HepG2 (cell line): ENCODE measurements at regions not wholly inside any gene's neighbourhood (a gene's known extent, or its start where the extent isn't known, plus 50 kb on each side); places are given as distances from the start of the nearest gene placed in this dataset.

Source experiments
- ATAC-seq: fragments of 200-7000 bp; cut with Tn5 transposase; 3 replicates; pipeline ENCODE4 v1.9.1; 2020; ENCODE audit warnings: mild to moderate bottlenecking, moderate library complexity
- BruUV-seq: library from RNA; stranded (reverse); fragments of 400-500 nt; replicated peaks from 2 replicates; lab custom pipeline; 2021; lab: Mats Ljungman, UMichigan
- CTCF ChIA-PET: fragments of 300-600 bp; formaldehyde crosslinking; extraction: SDS; loops from one replicate; lab custom pipeline; 2021; ENCODE audit warnings: low total read pairs, inconsistent platforms, low intra/inter-chr PET ratio; lab: Yijun Ruan, JAX
- POLR2A ChIA-PET: fragments of 350-600 bp; sonication (Branson Sonifier 250); formaldehyde crosslinking; loops from one replicate; lab custom pipeline; 2020; ENCODE audit warnings: antibody characterized with exemption, inconsistent platforms; lab: Yijun Ruan, JAX
- DNase-seq: peaks from one replicate; pipeline ENCODE4 v3.0.0-alpha.2; 2015; ENCODE audit warnings: low spot score
- FAIRE-seq: peaks from 3 replicates; lab custom pipeline; 2011; peaks lifted over from hg19 to GRCh38; lab: Jason Lieb, UNC
- H2AFZ ChIP-seq: one replicate; pipeline ENCODE4 v1.6.1; 2011; ENCODE audit warnings: low read length, inconsistent platforms
- H3K27ac ChIP-seq: fragments of 300-600 bp; 3 replicates; pipeline ENCODE4 v1.8.0; 2011; ENCODE audit warnings: mixed run types, mild to moderate bottlenecking, mixed read lengths, low read length, inconsistent platforms; ENCODE audit not compliant: insufficient read depth; ENCODE audit errors: extremely low read length
- H3K27me3 ChIP-seq, 2 experiments: fragments of 200-600 bp in 1 of 2; 2 replicates in 1 of 2; 3 replicates in 1 of 2; pipeline versions ENCODE4 v1.6.0 to v1.8.0; 2011; ENCODE audit warnings: low read length in 2 of 2, mild to moderate bottlenecking in 2 of 2, moderate library complexity in 2 of 2, inconsistent platforms in 1 of 2; ENCODE audit not compliant: insufficient read depth in 2 of 2, control insufficient read depth in 1 of 2
- H3K36me3 ChIP-seq, 2 experiments: fragments of 200-600 bp in 1 of 2; replicated peaks in 1 of 2; 2 replicates in 1 of 2; 3 replicates in 1 of 2; pipeline versions ENCODE4 v1.5.1 to v1.8.0; 2011; ENCODE audit warnings: low read length in 2 of 2, inconsistent platforms in 1 of 2; ENCODE audit not compliant: insufficient read depth in 2 of 2, control insufficient read depth in 1 of 2
- H3K4me1 ChIP-seq: 2 replicates; pipeline ENCODE4 v1.5.1; 2012; ENCODE audit warnings: low read length, inconsistent platforms; ENCODE audit not compliant: insufficient read depth
- H3K4me2 ChIP-seq: 2 replicates; pipeline ENCODE4 v1.6.0; 2011; ENCODE audit warnings: low read depth, low read length, inconsistent platforms
- H3K4me3 ChIP-seq, 3 experiments: fragments of 200-600 bp in 1 of 3; sonication (generic), shearing (Covaris generic) in 1 of 3; replicated peaks in 1 of 3; 2 replicates each; pipeline ENCODE4 v1.5.1; 2011 to 2016; ENCODE audit warnings: low read length in 3 of 3, inconsistent platforms in 2 of 3, low read depth in 2 of 3, mild to moderate bottlenecking in 2 of 3, control low read depth in 1 of 3, mixed read lengths in 1 of 3; ENCODE audit not compliant: insufficient read depth in 1 of 3
- H3K79me2 ChIP-seq: one replicate; pipeline ENCODE4 v1.6.1; 2011; ENCODE audit warnings: low read length, inconsistent platforms; ENCODE audit not compliant: insufficient read depth
- H3K9ac ChIP-seq: 2 replicates; pipeline ENCODE4 v1.6.0; 2011; ENCODE audit warnings: mild to moderate bottlenecking, low read depth, low read length, inconsistent platforms; ENCODE audit not compliant: insufficient read depth
- H3K9me3 ChIP-seq: 2 replicates; pipeline ENCODE4 v1.5.1; 2012; ENCODE audit warnings: mild to moderate bottlenecking, low read length
- H4K20me1 ChIP-seq: 2 replicates; pipeline ENCODE4 v1.6.0; 2011; ENCODE audit warnings: inconsistent platforms, mild to moderate bottlenecking, low read length, moderate library complexity; ENCODE audit not compliant: insufficient read depth
- CREB1 ChIP-seq, 2 experiments: fragments of 450-650 bp in 1 of 2; IDR thresholded peaks; 2 replicates each; pipeline ENCODE4 v1.6.1; 2016 to 2017; ENCODE audit warnings: control low read depth in 1 of 2, mild to moderate bottlenecking in 1 of 2, missing compliant biosample characterization in 1 of 2, missing genetic modification characterization in 1 of 2
- HNRNPL ChIP-seq: fragments of 200-400 bp; formaldehyde crosslinking; IDR thresholded peaks from 2 replicates; pipeline ENCODE4 v1.6.1; 2017; ENCODE audit warnings: mild to moderate bottlenecking, low read depth, low read length
- XRCC5 ChIP-seq: fragments of 200-400 bp; formaldehyde crosslinking; optimal IDR thresholded peaks from 2 replicates; pipeline ENCODE3; 2017; ENCODE audit warnings: mild to moderate bottlenecking, low read length
- ZNF30 ChIP-seq: sonication (generic); formaldehyde crosslinking; IDR thresholded peaks from 2 replicates; pipeline ENCODE4 v1.5.0; 2020; ENCODE audit warnings: mild to moderate bottlenecking, missing genetic modification reagents
- ZNF407 ChIP-seq: sonication (generic); formaldehyde crosslinking; IDR thresholded peaks from one replicate; pipeline ENCODE4 v1.5.1; 2020; ENCODE audit warnings: mild to moderate bottlenecking, missing genetic modification reagents; ENCODE audit errors: not compliant biosample characterization
- WGBS: methylation state at CpG from one replicate; pipeline ENCODE4 v1.1.6; 2017; ENCODE audit warnings: low lambda C conversion rate; 5-methylcytosine and 5-hydroxymethylcytosine counted together
- in situ Hi-C: cut with HindIII; loops from 2 replicates; pipeline ENCODE4 v1.10.0; 2017; ENCODE audit warnings: low pct_unique_long_range_greater_than_20kb; ENCODE audit not compliant: extremely low pct_ligation_motif_present
- intact Hi-C: fragments of 100-400 bp; cut with micrococcal nuclease; formaldehyde crosslinking; loops from one replicate; pipeline ENCODE4 v1.10.0; 2022; ENCODE audit not compliant: unreplicated experiment

- in situ Hi-C loops, result no loop called here
- DNase-seq, result no peak
- Histone ChIP-seq H3K79me2 (no peaks in the 10 kb centered on the region), H3K9me3 (no peaks in the 10 kb centered on the region), H3K27me3 (peaks cover 0 to 1% of the 10 kb centered on the region in 2 experiments; a peak in 2 of 5 replicates), H3K27ac (no peak overlapping the region), H3K4me2 (no peak overlapping the region; the same call in 1 of the 2 replicates), H4K20me1 (no peaks in the 10 kb centered on the region), H3K4me3 (no peak overlapping the region), H3K36me3 (no peaks in the 10 kb centered on the region), H2AFZ (no peak overlapping the region), H3K9ac (no peak overlapping the region), H3K4me1 (no peaks in the 10 kb centered on the region)
- no TSS peak for BruUV-seq
- no peak for TF ChIP-seq XRCC5
- no peak for TF ChIP-seq ZNF30 (CRISPR knock-in tag)
- TF ChIP-seq ZNF407, result no peak
- no peak for TF ChIP-seq HNRNPL
- no peak for TF ChIP-seq CREB1 (IDR thresholded peaks at IDR 0.05)
- TF ChIP-seq CREB1 (CRISPR knock-in tag; IDR thresholded peaks at IDR 0.05), result no peak
- CTCF ChIA-PET, result no interaction called here
- POLR2A ChIA-PET, result no interaction called here
- intact Hi-C loops, result no loop called here
- ATAC-seq, result peak; percentile 79
- no peak for FAIRE-seq
- 4% methylated on average over 5 of the region's 6 CpGs for WGBS
These were observed 217.8 kb downstream of the SHOX start for GRCh38 chrX:848386-848785.
